ENCODE measurements at regions not wholly inside any gene's neighbourhood (a gene's known extent, or its start where the extent isn't known, plus 50 kb on each side); places are given as distances from the start of the nearest gene placed in this dataset.

GRCh38 chr5:44605926-44606325 is 202.8 kb upstream of the MRPS30 start:
- TF ChIP-seq CTCF (IDR thresholded peaks at IDR 0.05) (no peak), EZH2phosphoT487 (IDR thresholded peaks at IDR 0.05) (no peak)
